ENCODE measurements at regions not wholly inside any gene's neighbourhood (a gene's known extent, or its start where the extent isn't known, plus 50 kb on each side); places are given as distances from the start of the nearest gene placed in this dataset.

- no peak for TF ChIP-seq EZH2 (IDR thresholded peaks at IDR 0.05; ENCODE audit: borderline replicate concordance, low read depth, low read length, poor library complexity, severe bottlenecking)
- TF ChIP-seq CTCF (conservative IDR thresholded peaks at IDR 0.05; ENCODE audit: low read depth, low read length), result no peak
Observed at GRCh38 chr7:67401492-67401891, 404.9 kb downstream of the TYW1 start.

All from A673 (cell line).